K562 (cell line): ENCODE measurements at regions not wholly inside any gene's neighbourhood (a gene's known extent, or its start where the extent isn't known, plus 50 kb on each side); places are given as distances from the start of the nearest gene placed in this dataset.

Source experiments
- ATF7 ChIP-seq: fragments of 450-650 bp; IDR thresholded peaks from 2 replicates; pipeline ENCODE4 v1.7.1; 2014; ENCODE audit warnings: mild to moderate bottlenecking, moderate library complexity
- CSDE1 ChIP-seq, 2 experiments: fragments of 450-650 bp; IDR thresholded peaks; 2 replicates each; pipeline ENCODE4 v1.6.1; 2016; ENCODE audit warnings: mild to moderate bottlenecking in 1 of 2
- FOXM1 ChIP-seq, 2 experiments: fragments of 450-650 bp in 1 of 2; sonication (generic) in 1 of 2; formaldehyde crosslinking in 1 of 2; IDR thresholded peaks; 2 replicates each; pipeline versions ENCODE4 v1.6.1 to v1.9.0; 2017 to 2022; ENCODE audit warnings: low read depth in 2 of 2, mild to moderate bottlenecking in 2 of 2, missing genetic modification reagents in 1 of 2, moderate library complexity in 1 of 2
- HNRNPK ChIP-seq: fragments of 200-400 bp; formaldehyde crosslinking; IDR thresholded peaks from one replicate; pipeline ENCODE4 v1.6.1; 2018; ENCODE audit warnings: mild to moderate bottlenecking, low read depth, low read length; ENCODE audit not compliant: poor library complexity, severe bottlenecking
- NCOA2 ChIP-seq, 2 experiments: fragments of 450-650 bp; IDR thresholded peaks; 2 replicates each; pipeline ENCODE4 v1.6.1; 2018; ENCODE audit warnings: mild to moderate bottlenecking in 2 of 2, moderate library complexity in 1 of 2; ENCODE audit not compliant: partially characterized antibody in 2 of 2
- RBM25 ChIP-seq: fragments of 200-400 bp; formaldehyde crosslinking; IDR thresholded peaks from 2 replicates; pipeline ENCODE4 v1.6.1; 2018; ENCODE audit warnings: low read length, low read depth, moderate library complexity; ENCODE audit not compliant: severe bottlenecking
- RFX5 ChIP-seq: IDR thresholded peaks from 2 replicates; pipeline ENCODE4 v1.6.1; 2011; ENCODE audit warnings: low read depth, mild to moderate bottlenecking, improper control_type of control experiment, low read length
- SRSF9 ChIP-seq: fragments of 200-400 bp; formaldehyde crosslinking; IDR thresholded peaks from 2 replicates; pipeline ENCODE4 v1.6.1; 2017; ENCODE audit warnings: low read depth, low read length, borderline replicate concordance
- TAF7 ChIP-seq: fragments of 450-650 bp; IDR thresholded peaks from 2 replicates; pipeline ENCODE4 v1.6.1; 2016; ENCODE audit warnings: missing genetic modification characterization, missing compliant biosample characterization
- ZNF224 ChIP-seq: sonication (generic); formaldehyde crosslinking; IDR thresholded peaks from 2 replicates; pipeline ENCODE4 v1.8.0; 2022; ENCODE audit warnings: mild to moderate bottlenecking, missing genetic modification reagents
- ZNF830 ChIP-seq: fragments of 250-450 bp; sonication (Bioruptor Pico); IDR thresholded peaks from 2 replicates; pipeline ENCODE4 v1.5.0; 2021; ENCODE audit warnings: mild to moderate bottlenecking
- TF ChIP-seq, protein P1 (sequence below): fragments of 450-650 bp; IDR thresholded peaks from 2 replicates; pipeline ENCODE4 v1.6.1; 2018; ENCODE audit not compliant: partially characterized antibody
- TF ChIP-seq, protein P2 (sequence below): fragments of 250-450 bp; sonication (Bioruptor Pico); IDR thresholded peaks from 2 replicates; pipeline ENCODE4 v1.8.0; 2021; ENCODE audit warnings: moderate library complexity, mild to moderate bottlenecking, inconsistent platforms
- TF ChIP-seq, protein P3 (sequence below), 3 experiments: IDR thresholded peaks in 2 of 3; conservative IDR thresholded peaks in 1 of 3; 2 replicates each; pipeline ENCODE4 v1.5.1; 2011 to 2012; ENCODE audit warnings: low read length in 3 of 3, mild to moderate bottlenecking in 3 of 3, control low read depth in 2 of 3, improper control_type of control experiment in 1 of 3, inconsistent platforms in 1 of 3, low read depth in 1 of 3, mixed read lengths in 1 of 3, moderate library complexity in 1 of 3; ENCODE audit not compliant: insufficient read depth in 2 of 3
- TF ChIP-seq, protein P4 (sequence below): sonication (generic); formaldehyde crosslinking; IDR thresholded peaks from 2 replicates; pipeline ENCODE4 v1.8.0; 2022; ENCODE audit warnings: missing genetic modification reagents, mild to moderate bottlenecking, moderate library complexity, borderline replicate concordance
- TF ChIP-seq, protein P5 (sequence below): fragments of 450-650 bp; conservative IDR thresholded peaks from 2 replicates; pipeline ENCODE4 v1.6.1; 2016; ENCODE audit warnings: missing genetic modification characterization, low read depth, mild to moderate bottlenecking, control low read depth, missing compliant biosample characterization

DNA sequence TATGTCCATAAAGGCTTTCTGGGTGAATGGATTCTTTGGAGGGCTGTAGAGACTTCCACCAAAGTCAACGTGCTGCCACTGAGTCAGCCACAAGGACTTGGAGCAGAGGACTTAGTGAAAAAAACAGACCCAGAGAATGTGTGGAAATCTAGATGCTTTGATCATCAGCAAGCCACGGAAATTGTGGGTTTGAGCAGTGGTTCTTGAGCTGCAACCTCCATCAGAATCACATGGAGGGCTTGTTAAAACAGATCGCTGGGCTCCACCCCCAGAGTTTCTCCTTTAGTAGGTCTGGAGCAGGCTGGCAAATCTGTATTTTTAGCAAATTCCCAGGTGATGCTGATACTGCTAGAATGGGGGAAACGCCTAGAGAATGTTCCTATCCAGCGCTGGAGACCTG, 95.3 kb downstream of the RBM43 start (continued):
- TF ChIP-seq, protein P1, sequence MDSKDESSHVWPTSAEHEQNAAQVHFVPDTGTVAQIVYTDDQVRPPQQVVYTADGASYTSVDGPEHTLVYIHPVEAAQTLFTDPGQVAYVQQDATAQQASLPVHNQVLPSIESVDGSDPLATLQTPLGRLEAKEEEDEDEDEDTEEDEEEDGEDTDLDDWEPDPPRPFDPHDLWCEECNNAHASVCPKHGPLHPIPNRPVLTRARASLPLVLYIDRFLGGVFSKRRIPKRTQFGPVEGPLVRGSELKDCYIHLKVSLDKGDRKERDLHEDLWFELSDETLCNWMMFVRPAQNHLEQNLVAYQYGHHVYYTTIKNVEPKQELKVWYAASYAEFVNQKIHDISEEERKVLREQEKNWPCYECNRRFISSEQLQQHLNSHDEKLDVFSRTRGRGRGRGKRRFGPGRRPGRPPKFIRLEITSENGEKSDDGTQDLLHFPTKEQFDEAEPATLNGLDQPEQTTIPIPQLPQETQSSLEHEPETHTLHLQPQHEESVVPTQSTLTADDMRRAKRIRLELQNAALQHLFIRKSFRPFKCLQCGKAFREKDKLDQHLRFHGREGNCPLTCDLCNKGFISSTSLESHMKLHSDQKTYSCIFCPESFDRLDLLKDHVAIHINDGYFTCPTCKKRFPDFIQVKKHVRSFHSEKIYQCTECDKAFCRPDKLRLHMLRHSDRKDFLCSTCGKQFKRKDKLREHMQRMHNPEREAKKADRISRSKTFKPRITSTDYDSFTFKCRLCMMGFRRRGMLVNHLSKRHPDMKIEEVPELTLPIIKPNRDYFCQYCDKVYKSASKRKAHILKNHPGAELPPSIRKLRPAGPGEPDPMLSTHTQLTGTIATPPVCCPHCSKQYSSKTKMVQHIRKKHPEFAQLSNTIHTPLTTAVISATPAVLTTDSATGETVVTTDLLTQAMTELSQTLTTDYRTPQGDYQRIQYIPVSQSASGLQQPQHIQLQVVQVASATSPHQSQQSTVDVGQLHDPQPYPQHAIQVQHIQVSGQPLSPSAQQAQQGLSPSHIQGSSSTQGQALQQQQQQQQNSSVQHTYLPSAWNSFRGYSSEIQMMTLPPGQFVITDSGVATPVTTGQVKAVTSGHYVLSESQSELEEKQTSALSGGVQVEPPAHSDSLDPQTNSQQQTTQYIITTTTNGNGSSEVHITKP = no peak
- TF ChIP-seq RFX5 = no peak
- no peak for TF ChIP-seq HNRNPK
- TF ChIP-seq RBM25 = no peak
- TF ChIP-seq ZNF830 (CRISPR knock-in tag) = no peak
- TF ChIP-seq, protein P2, sequence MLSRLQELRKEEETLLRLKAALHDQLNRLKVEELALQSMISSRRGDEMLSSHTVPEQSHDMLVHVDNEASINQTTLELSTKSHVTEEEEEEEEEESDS = no peak
- no peak for TF ChIP-seq NCOA2 (IDR thresholded peaks at IDR 0.05; ENCODE audit: partially characterized antibody in 2 of 2)
- TF ChIP-seq, protein P3, sequence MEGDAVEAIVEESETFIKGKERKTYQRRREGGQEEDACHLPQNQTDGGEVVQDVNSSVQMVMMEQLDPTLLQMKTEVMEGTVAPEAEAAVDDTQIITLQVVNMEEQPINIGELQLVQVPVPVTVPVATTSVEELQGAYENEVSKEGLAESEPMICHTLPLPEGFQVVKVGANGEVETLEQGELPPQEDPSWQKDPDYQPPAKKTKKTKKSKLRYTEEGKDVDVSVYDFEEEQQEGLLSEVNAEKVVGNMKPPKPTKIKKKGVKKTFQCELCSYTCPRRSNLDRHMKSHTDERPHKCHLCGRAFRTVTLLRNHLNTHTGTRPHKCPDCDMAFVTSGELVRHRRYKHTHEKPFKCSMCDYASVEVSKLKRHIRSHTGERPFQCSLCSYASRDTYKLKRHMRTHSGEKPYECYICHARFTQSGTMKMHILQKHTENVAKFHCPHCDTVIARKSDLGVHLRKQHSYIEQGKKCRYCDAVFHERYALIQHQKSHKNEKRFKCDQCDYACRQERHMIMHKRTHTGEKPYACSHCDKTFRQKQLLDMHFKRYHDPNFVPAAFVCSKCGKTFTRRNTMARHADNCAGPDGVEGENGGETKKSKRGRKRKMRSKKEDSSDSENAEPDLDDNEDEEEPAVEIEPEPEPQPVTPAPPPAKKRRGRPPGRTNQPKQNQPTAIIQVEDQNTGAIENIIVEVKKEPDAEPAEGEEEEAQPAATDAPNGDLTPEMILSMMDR (IDR thresholded peaks at IDR 0.05 in 2 of 3, conservative IDR thresholded peaks at IDR 0.05 in 1 of 3; ENCODE audit: insufficient read depth in 2 of 3, low read depth in 1 of 3, low read length in 3 of 3) = no peak
- TF ChIP-seq, protein P4, sequence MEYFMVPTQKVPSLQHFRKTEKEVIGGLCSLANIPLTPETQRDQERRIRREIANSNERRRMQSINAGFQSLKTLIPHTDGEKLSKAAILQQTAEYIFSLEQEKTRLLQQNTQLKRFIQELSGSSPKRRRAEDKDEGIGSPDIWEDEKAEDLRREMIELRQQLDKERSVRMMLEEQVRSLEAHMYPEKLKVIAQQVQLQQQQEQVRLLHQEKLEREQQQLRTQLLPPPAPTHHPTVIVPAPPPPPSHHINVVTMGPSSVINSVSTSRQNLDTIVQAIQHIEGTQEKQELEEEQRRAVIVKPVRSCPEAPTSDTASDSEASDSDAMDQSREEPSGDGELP (CRISPR knock-in tag) = no peak
- no peak for TF ChIP-seq FOXM1 (IDR thresholded peaks at IDR 0.05; ENCODE audit: low read depth)
- no peak for TF ChIP-seq FOXM1 (CRISPR knock-in tag; IDR thresholded peaks at IDR 0.05; ENCODE audit: low read depth)
- TF ChIP-seq, protein P5, sequence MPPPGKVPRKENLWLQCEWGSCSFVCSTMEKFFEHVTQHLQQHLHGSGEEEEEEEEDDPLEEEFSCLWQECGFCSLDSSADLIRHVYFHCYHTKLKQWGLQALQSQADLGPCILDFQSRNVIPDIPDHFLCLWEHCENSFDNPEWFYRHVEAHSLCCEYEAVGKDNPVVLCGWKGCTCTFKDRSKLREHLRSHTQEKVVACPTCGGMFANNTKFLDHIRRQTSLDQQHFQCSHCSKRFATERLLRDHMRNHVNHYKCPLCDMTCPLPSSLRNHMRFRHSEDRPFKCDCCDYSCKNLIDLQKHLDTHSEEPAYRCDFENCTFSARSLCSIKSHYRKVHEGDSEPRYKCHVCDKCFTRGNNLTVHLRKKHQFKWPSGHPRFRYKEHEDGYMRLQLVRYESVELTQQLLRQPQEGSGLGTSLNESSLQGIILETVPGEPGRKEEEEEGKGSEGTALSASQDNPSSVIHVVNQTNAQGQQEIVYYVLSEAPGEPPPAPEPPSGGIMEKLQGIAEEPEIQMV (tag) = no peak
- TF ChIP-seq CSDE1 (IDR thresholded peaks at IDR 0.05) = no peak
- TF ChIP-seq ZNF224 (CRISPR knock-in tag) = no peak
- TF ChIP-seq ATF7 = no peak
- TF ChIP-seq SRSF9 = no peak
- no peak for TF ChIP-seq TAF7 (tag)
